ENCODE measurements at regions not wholly inside any gene's neighbourhood (a gene's known extent, or its start where the extent isn't known, plus 50 kb on each side); places are given as distances from the start of the nearest gene placed in this dataset.

DNA sequence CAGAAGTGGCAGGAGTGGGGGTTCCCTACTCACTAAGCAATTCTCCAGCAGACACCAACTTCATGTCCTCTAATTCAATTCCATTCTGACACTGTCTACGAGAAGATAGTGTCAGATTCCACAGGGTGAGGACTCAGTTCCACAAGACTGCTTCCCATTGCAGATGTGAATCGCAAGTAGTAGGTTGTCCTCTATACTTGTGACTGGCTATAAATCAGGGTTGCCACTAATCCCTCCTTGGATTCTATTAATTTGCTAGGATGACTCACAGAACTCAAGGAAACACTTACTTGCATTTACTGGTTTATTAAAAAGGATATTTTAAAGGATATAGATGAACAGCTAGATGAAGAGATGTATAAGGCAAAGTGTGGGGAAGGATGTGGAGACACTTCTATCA, 184.1 kb upstream of the ACVR2A start:
- no peak for TF ChIP-seq CTCF (IDR thresholded peaks at IDR 0.05; ENCODE audit: low read depth, low read length, missing control alignments)
- DNase-seq (ENCODE audit: extremely low read depth, low read depth), result no peak
- H3K4me3 ChIP-seq (replicated peaks; ENCODE audit: low read depth, low read length), result no peak overlapping the region

DNA sequence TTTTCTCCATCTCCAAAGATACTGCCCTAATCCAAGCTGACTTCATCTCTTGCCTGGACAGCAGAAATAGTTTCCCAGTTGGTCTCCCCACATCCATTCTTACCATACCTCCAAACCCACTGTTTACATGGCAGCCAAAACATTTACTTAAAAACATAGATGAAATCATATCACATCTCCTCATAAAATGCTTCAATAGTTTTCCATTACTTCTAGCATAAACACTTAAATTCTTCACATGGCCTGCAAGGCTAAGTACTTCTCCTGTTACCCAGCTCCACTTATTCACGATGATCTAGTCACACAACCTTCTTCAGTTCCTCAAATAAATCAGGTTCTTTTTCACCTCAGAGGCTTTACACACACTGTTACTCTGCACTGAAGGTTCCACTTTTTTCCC, 185.8 kb upstream of the ACVR2A start:
- H3K4me3 ChIP-seq (replicated peaks; ENCODE audit: low read depth, low read length), result no peak overlapping the region
- DNase-seq (ENCODE audit: extremely low read depth, low read depth), result no peak
- TF ChIP-seq CTCF (IDR thresholded peaks at IDR 0.05; ENCODE audit: low read depth, low read length, missing control alignments), result no peak

GRCh38 chr2:147657086-147658000, 187.5 kb upstream of the ACVR2A start:
- no peak overlapping the region for H3K4me3 ChIP-seq (replicated peaks; ENCODE audit: low read depth, low read length)
- no peak for DNase-seq (ENCODE audit: extremely low read depth, low read depth)
- no peak for TF ChIP-seq CTCF (IDR thresholded peaks at IDR 0.05; ENCODE audit: low read depth, low read length, missing control alignments)

DNA sequence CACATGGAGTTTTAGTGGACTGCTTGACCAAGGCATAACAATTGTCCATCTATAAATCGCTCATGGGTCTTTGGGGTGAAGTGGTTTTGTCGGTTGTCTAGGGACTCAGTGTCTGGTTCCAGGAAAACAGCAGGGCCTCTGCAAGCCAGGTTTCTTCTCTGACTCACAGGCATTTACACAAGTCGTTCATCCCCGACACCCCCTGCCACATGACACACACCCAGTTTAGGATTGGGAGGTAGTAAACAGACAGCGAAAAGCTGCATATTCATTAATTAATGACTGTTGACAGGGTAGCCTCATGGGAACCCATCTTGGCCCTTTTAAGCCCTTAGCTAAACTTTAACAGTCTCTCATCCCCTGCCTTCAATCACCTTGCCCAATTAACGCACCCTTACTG, 194.8 kb upstream of the ACVR2A start:
- no peak for TF ChIP-seq CTCF (IDR thresholded peaks at IDR 0.05; ENCODE audit: low read depth, low read length, missing control alignments)
- no peak overlapping the region for H3K4me3 ChIP-seq (replicated peaks; ENCODE audit: low read depth, low read length)
- no peak for DNase-seq (ENCODE audit: extremely low read depth, low read depth)

DNA sequence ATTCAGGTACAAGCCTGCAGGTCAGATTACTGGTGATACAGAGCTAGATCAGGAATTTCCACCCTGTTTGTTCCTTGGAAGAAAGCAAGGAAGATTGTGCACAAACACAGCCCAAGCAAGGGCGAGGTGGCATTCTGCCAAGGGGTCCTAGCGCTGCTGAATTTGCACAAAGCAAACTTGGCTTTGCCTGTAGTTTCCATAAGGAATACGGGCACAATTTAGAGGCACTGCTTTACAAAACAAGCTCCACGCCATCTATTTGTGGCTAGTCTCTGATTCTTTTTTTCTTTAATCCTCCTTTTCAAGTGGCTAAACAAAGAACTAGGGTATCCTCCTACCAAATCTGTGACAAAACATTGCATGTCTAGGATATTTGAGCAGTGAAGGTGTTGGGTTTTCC, 195.5 kb upstream of the ACVR2A start:
- no peak overlapping the region for H3K4me3 ChIP-seq (replicated peaks; ENCODE audit: low read depth, low read length)
- no peak for DNase-seq (ENCODE audit: extremely low read depth, low read depth)
- no peak for TF ChIP-seq CTCF (IDR thresholded peaks at IDR 0.05; ENCODE audit: low read depth, low read length, missing control alignments)

- H3K4me3 ChIP-seq (replicated peaks; ENCODE audit: low read depth, low read length), result no peak overlapping the region
- DNase-seq (ENCODE audit: extremely low read depth, low read depth), result no peak
- TF ChIP-seq CTCF (IDR thresholded peaks at IDR 0.05; ENCODE audit: low read depth, low read length, missing control alignments), result no peak
These were observed 196.4 kb upstream of the ACVR2A start for GRCh38 chr2:147648471-147648870.

Measured in HFF-Myc (cell line).